ENCODE measurements at regions not wholly inside any gene's neighbourhood (a gene's known extent, or its start where the extent isn't known, plus 50 kb on each side); places are given as distances from the start of the nearest gene placed in this dataset.
"Not testable (repeated sequence)": the region's sequence is repeated elsewhere in the genome, so short reads cannot be mapped to it uniquely, and the experiment has no call there.

DNA sequence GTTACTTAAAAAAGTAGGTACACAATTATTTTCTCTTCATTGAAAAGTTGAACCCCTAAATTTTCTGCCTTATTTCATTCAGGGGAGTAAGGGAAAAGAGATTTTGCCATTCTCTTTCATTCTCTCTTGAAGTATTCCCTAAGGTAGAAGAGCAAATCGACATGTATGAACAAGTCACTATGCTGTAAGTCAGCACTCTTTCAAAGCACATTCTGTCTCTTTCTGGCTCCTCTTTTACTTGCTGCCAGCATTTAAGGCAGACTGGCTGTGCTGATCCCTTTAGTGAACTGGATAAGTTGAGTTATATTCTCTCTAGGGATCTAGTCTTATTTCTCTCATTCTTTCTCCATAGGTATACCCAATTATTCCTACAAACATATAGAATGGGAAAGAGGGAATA is 222.3 kb upstream of the ZWINT start:
- DNase-seq, result no peak

DNA sequence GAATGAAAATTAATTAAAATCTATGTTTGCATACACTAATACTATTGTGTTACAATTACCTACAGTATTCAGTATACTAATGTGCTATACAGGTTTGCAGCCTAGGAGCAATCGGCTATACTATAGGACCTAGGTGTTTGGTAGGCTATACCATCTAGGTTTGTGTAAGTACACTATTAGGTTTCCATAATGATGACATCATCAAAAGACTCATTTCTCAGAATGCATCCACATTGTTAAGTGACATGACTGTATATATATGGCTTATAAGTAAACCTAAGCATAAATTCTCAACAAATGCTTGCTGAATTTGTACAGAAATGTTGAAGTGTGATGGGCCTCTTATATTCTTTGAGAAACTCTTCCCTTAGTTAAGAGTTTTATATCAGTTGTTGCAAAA is 206.5 kb upstream of the ZWINT start:
- DNase-seq, result no peak

DNA sequence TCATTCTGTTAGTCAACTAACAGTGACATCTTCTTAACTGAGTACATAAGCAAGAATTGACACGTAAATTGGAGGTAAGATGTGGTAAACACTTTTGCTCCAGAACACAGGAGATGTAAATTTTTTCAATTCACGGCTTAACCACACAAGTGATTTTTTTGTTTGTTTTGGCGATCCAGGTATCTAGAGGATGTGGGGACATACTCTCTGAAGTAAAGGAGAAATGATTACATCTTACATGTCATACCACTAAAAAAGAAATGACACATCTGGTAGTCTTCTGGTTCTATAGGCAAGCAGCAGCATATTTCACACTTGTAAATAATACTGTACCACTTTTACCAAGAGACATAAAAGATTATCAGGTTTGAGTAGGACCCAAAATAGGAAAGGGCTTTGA is 200.3 kb upstream of the ZWINT start:
- DNase-seq, result no peak

DNA sequence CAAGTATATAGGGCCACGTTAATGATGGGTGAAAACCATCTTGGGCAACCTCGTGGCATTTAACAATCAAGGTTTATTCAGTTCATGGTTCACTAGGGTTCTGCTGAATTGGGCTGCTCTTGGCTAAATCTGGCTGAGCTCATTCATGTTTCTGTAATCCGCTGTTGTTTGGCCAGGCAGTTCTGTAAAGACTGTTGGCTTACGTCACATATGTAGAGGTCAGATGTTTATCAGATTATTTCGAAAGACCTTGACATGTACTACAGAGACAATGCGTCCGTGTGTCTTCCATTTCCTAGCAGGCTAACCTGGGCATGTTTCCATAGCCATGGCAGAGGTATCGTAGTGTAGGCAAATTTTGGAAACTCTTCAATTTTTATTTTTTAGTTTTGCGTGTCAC is 190.0 kb upstream of the ZWINT start:
- no peak for DNase-seq

DNA sequence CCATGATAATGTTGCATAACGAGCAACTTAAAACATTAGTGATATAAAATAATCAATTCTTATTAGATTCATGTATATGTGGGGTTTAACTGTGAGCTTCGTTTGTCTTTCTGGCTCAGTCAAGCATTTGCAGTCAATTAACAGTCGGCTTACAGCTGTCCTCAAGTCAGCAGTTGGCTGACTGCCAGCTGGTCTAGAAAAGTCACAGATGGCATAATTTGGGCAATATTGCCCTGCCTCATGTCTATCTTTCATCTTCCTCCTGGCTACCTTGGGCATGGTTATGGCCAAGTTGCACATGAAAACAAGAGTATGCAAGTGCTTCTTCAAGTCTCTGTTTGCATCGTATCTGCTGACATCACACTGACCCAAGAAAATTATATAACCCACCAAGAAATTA is 186.1 kb upstream of the ZWINT start:
- no peak for DNase-seq

DNA sequence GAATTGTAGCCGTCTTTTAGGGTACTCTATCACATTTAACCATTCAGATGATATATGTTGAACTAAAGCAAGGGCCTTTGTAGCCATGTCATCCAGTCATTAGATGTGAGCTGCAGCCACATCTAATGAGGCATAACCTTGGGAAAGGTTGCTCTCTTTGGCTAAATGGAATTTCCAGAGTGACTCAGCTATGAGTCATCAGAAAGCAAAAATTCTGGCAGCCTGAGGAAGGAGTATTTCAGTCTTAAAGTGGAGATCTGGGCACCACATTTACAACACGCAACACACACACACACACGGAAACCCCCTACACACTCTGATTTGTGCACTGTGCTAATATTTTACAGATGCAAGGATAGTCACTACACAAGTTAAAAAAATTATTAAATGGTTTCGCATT is 176.9 kb upstream of the ZWINT start:
- DNase-seq, result no peak

DNA sequence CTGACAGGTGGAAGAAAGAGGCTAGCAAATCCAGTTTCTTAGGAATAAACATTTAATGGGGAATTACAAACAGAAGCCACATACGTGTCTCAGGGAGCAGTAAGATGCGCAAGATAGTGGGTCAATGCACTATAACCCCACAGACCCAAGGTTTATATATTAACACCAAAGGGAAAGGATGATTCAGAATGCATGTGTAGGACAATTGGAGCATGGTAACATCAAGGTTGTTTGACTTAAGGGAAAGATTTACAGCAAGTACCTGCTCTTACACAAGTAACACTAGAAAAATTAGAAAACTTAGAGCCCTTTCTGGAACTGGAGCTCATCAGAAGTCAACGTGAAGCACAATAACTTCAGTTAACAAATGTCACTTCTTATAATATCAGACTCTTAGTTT is 161.1 kb upstream of the ZWINT start:
- no peak for DNase-seq

DNA sequence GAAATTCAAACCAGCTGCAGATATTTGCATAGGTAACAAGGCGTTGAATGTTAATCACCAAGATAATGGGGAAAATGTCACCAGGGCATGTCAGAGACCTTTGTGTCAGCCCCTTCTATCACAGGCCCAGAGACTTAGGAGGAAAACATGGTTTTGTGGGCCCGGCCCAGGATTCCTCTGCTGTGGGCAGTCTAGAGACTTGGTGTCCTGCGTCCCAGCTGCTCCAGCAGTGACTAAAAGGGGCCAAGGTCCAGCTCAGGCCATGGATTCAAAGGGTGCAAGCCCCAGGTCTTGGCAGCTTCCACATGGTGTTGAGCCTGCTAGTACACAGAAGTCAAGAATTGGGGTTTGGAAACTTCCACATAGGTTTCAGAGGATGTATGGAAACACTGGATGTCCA is 147.5 kb upstream of the ZWINT start:
- DNase-seq, result no peak

DNA sequence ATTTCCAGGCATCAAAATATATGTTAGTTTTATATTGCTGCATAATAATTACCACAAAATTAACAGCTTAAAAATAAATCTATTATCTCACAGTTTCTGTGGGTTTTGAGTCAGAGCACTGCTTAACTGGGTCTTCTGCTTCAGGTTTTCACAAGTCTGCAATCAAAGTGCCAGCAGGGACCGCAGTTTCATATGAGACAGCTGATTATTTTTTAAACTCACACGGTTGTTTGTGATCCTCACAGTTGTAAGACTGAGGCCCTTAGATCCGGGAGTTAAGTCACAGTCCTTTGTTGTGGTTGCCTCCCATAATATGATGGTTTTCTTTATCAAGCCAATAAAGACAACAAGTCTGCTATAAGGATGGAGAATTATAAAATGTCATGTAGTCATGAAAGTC is 146.0 kb upstream of the ZWINT start:
- DNase-seq, result no peak

DNA sequence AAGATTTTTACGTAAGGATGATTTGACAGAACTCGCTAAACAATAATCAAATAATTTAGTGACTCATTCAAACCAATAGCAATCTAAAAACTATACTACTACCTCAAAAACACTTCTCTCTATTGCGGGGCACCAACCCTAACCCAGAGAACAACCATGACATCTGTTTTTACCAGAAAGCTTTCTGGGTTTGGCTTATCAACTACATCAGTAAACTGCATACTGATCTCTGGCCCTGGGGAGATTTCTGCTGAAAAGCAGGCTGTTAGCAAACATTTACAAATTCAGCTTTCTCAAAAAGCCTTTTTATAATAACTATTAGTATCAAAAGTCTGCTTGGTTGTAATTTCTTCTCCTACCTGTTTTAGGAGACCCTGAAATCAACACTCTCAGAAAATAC is 144.5 kb upstream of the ZWINT start:
- no peak for DNase-seq

DNA sequence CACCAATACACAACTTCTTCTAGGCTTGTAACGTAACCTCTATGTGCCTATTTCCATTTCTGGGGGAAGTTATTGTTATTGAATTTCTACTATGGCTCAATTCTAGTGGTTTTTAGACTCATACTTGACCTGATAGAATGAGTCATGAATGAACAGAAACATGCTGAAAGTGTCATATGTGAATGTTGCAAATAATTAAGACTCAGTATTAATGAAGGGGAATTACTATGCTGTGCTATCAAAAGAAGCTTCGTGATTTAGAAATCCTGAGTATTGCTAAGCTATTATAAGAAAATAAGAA is 135.1 kb upstream of the ZWINT start:
- no peak for DNase-seq

DNA sequence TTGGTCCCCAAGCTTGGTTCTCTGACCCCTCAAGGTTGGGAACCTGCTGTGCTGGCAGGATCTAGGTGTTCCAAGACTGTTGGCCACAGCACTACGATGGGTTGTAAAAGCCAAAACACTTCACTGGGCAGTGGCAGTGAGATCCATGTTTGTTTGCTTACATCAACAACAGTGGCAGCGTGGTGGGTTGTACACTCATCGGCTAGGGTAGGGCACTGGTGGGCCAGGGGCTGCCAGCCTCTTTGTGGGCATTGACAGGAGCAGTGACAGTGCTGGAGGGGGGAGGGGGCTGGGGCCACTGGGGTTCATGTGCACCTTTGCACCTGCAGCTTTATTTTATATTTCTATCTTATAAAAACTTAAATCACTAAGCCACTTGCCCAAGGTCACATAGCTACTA is 126.7 kb upstream of the ZWINT start:
- no peak for DNase-seq

DNA sequence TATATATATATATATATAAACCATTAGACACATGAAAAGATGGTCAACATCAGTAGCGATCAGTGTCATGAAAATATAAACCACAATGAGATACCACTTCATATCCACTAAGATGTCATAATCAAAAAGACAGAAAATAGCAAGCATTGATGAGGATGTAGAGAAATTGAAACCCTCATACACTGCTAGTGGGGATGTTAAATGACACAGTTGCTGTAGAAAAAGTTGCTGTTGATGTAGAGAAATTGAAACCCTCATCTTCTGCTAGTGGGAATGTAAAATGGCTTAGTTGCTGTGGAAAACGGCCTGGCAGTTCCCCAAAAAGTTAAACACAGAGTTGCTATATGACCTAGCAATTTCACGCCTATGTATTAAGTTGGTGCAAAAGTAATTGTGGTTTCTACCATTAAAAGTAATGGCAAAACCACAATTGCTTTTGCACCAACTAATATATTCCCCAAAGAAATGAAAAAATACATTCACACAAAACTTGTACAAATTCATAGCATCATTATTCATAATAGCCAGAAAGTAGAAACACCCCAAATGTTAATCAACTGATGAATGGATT is 120.5 kb upstream of the ZWINT start:
- no peak for DNase-seq

DNA sequence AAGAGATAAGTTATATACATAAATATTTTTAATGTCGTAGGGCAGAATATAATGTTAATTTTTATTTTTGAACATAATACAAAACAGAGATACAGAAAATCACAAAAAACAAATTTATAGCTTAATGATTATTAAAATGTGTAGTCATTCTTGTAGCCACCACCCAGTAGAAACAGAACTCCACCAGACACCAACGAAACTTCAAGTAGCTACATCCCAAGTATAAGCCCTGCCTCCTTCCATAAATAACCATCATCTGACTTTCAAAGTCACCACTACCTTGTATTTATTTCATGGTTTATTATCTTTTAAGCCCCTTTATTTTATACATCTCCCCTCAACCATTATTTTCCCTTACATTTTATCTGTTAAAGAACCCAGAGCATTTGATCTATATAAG is 111.9 kb upstream of the ZWINT start:
- no peak for DNase-seq

DNA sequence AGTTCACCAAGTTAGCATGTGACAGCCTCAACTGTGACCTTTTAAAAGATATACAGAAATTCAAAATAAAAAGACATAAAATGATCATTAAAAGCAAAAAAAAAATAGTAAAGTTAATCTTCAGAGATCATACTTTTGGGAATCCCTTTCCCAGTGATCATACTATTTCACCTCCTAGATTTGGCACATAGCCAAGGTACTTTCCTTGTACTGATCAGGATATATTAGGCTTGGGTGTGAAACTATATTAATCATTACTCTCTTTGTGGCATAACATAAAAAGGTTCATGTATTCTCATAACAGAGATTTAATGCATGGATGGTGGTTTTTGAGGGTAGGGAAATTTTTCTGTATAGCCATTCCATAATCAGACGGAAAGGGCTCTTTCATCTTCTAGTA is 109.6 kb upstream of the ZWINT start:
- no peak for DNase-seq

DNA sequence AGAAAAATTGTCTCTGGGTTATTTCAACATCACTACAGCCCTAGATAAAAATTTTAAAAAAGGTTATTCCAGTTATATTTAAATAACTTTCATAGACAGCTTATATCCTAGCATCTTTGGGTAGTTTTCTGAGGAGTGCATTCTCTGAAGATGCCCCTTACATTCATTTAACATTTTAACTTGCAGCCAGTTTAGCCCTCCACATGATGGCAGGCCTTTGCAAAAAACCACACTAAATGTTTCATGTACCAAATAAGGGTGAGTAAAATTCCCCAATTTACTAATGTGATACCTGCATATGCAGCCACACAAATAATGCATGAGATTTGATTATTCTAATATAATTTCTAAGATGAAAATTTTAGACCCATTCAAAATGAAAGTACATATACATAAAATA is 108.4 kb upstream of the ZWINT start:
- no peak for DNase-seq

DNA sequence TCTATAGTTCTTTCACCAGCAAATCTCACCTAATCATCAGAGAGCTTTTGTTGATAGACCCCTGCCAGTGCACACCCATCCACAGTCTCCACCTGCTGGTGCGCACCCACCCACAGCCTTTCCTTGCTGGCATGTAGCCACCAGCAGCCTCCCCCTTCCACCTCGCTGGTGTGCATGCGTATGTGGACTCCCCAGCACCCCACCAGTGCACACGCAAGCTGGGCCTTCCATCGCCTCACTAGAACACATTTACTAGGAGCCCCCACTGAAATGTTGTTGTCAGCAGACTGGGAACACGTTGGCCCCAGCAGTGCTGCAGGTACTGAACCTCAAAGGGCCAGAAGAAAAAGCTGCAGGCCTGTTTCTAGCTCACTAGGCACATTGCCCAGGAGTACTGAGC is 104.9 kb upstream of the ZWINT start:
- DNase-seq, result no peak

DNA sequence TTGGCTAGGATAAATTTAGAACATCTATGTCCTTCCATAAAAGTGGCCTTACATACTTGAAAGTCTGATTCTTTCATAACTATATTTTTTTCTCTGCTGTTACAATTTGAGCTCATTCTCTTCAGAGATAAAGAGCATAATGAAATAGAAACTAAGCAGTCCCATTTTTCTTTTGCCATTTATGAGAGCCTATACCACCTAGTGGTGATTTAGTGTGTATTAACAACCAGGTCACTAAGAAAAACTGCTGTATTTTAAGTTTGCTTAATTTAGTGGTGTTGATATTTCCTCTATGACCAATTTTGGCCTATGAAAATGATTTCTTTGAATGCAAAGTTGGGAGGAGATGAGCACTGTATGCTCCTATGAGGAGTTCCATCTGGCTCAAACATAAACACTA is 88.7 kb upstream of the ZWINT start:
- DNase-seq, result no peak

DNA sequence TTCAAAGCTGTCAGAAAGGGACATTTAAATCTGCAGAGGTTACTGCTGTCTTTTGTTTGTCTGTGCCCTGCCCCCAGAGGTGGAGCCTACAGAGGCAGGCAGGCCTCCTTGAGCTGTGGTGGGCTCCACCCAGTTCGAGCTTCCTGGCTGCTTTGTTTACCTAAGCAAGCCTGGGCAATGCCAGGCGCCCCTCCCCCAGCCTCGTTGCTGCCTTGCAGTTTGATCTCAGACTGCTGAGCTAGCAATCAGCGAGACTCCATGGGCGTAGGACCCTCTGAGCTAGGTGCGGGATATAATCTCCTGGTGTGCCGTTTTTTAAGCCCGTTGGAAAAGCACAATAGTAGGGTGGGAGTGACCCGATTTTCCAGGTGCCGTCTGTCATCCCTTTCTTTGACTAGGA is 86.6 kb upstream of the ZWINT start:
- not testable (repeated sequence) for DNase-seq

DNA sequence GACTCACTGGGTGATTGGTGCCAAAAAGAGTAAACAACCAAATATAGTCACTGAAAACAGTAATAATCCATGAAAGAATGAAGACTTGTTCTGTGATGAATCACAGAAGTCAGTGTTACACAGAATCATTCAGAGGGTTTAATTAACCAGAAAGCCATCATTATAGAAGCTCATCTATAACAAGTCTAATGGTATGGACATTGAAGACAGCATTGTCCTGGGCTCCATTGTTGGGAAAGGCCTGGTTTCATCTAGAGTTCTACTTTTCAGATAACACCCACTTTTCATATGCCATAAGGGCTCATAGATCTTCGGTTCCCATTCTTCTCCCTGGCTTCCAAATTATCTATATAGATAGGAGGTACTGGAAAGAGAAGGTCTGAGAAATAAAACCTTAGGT is 80.3 kb upstream of the ZWINT start:
- not testable (repeated sequence) for DNase-seq

Data from stimulated activated CD4-positive, alpha-beta T cell treated with anti-CD3 and anti-CD28 coated beads, Interleukin-15, amount 100 ng/mL, for 24 hours (primary cell).